Small intestine (tissue), 7 donors: ENCODE measurements at regions not wholly inside any gene's neighbourhood (a gene's known extent, or its start where the extent isn't known, plus 50 kb on each side); places are given as distances from the start of the nearest gene placed in this dataset.

Source experiments
- DNase-seq, 2 donors: peaks; one replicate each; pipeline versions ENCODE4 v3.0.0 to v3.0.0-alpha.2; 2013
- FAIRE-seq: peaks from 2 replicates; lab custom pipeline; 2012; peaks lifted over from hg19 to GRCh38; lab: Jason Lieb, UNC
- H3K27ac ChIP-seq, 3 donors: one replicate each; pipeline ENCODE4 v1.5.1; 2013; ENCODE audit warnings: low read length in 2 of 3, mild to moderate bottlenecking in 2 of 3, control low read depth in 1 of 3, inconsistent platforms in 1 of 3, low read depth in 1 of 3, moderate library complexity in 1 of 3
- H3K27me3 ChIP-seq, 3 donors: one replicate each; pipeline ENCODE4 v1.6.1; 2013; ENCODE audit warnings: low read length in 3 of 3, inconsistent platforms in 1 of 3; ENCODE audit not compliant: control insufficient read depth in 3 of 3, insufficient read depth in 3 of 3
- H3K36me3 ChIP-seq, 3 donors: one replicate each; pipeline ENCODE4 v1.6.1; 2013; ENCODE audit warnings: low read length in 3 of 3, inconsistent platforms in 1 of 3, low read depth in 1 of 3, mild to moderate bottlenecking in 1 of 3, moderate library complexity in 1 of 3; ENCODE audit not compliant: control insufficient read depth in 3 of 3, insufficient read depth in 2 of 3
- H3K4me1 ChIP-seq, 3 donors: one replicate each; pipeline ENCODE4 v1.6.1; 2013; ENCODE audit warnings: low read length in 2 of 3, inconsistent platforms in 1 of 3, low read depth in 1 of 3, mild to moderate bottlenecking in 1 of 3, moderate library complexity in 1 of 3; ENCODE audit not compliant: control insufficient read depth in 3 of 3, insufficient read depth in 2 of 3
- H3K4me3 ChIP-seq, 3 donors: one replicate each; pipeline ENCODE4 v1.5.1; 2013; ENCODE audit warnings: low read length in 3 of 3, control low read depth in 1 of 3, inconsistent platforms in 1 of 3, low read depth in 1 of 3, mild to moderate bottlenecking in 1 of 3, moderate library complexity in 1 of 3
- H3K9me3 ChIP-seq, 2 donors: one replicate each; pipeline ENCODE4 v1.6.1; 2013; ENCODE audit warnings: low read depth in 1 of 2, low read length in 1 of 2; ENCODE audit not compliant: control insufficient read depth in 2 of 2, insufficient read depth in 1 of 2
- WGBS, 3 donors: extraction: QIAGEN DNeasy Blood & Tissue Kit; methylation state at CpG; one replicate each; pipeline ENCODE4 v1.1.7; 2013; 5-methylcytosine and 5-hydroxymethylcytosine counted together
- donor health status: healthy with polysubstance abuse.
- donor health status: control.
- donor health status: control.
- donor health status: Bipolar disorder and iron deficiency.
- donor health status: healthy.

DNA sequence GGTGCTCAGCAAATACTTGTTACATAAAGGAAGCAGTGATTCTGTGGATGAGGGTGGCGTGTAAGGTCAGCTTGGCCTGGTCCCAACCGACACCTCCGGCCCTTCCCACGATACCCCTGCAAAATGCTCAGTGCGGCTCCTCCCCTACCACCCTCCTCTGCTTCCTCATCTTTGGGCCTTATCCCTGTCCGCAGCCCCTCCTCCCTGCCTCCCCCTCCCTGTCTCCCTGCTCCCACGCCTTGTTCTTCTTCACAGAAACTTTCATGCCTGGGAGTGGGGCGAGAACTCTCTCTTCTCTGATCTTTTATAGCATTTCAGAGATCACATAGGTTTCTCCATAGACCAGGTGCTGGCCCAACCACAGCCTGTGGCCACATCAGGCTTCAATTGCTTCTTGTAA, 75.0 kb upstream of the ATP2B2 start:
- FAIRE-seq (no peak), DNase-seq (no peak)

DNA sequence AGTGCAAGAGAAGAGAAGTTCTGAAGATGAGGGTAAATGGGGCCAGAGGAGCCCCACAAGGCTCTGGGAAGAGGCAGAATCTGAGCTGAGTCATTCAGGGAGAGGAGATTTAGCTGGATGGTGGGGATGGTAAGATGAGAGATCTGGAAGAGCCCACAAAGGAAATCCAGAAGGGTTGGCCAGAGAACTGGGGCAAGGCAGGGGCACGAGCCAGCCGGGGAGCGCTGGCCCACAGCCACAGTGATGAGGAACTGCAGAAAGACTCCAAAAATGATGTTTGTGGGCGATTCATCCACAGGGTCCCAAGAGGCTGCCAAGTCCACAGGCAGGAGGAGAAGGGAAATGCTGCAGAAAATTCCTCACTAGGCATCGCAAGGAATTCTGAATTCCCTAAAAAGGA, 75.9 kb upstream of the ATP2B2 start:
- Histone ChIP-seq H3K27me3 (peaks cover 0 to 3% (median 3%) of the 10 kb centered on the region in 3 donors), H3K27ac (no peak overlapping the region), H3K4me1 (no peaks in the 10 kb centered on the region), H3K4me3 (no peak overlapping the region), H3K9me3 (no peaks in the 10 kb centered on the region), H3K36me3 (no peaks in the 10 kb centered on the region)
- 68 to 73% (median 70%) methylated on average over 5 of the region's 5 CpGs for WGBS, 3 donors
- FAIRE-seq: no peak
- DNase-seq: no peak

More for the DNA sequence above, 75.0 kb upstream of the ATP2B2 start:
- Histone ChIP-seq H3K36me3 (no peaks in the 10 kb centered on the region), H3K4me1 (no peaks in the 10 kb centered on the region), H3K27ac (no peak overlapping the region), H3K9me3 (no peaks in the 10 kb centered on the region), H3K4me3 (no peak overlapping the region), H3K27me3 (peaks cover 0 to 3% (median 3%) of the 10 kb centered on the region in 3 donors)
- WGBS, 3 donors: 68 to 74% (median 70%) methylated on average over 8 of the region's 8 CpGs

DNA sequence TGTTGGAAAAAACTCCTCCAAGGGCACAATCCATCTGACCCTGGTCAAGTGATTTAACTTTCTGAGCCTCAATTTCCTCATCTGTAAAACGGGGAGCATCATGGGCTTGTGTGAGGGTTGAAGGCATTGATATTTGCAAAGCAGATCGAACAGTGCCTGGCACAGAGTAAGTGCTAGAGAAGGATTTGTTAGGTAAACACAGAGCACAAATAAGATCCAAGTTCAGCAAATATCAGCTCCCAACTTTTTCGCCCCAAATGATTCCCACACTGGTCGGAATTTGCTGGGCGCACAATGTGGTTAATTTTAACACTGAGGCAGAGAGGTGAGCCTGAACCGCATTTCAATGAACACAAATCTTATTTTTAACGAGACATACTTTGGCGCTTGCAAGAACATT, 76.3 kb upstream of the ATP2B2 start:
- FAIRE-seq: no peak
- no peaks in the 10 kb centered on the region for H3K4me1 ChIP-seq
- no peaks in the 10 kb centered on the region for H3K9me3 ChIP-seq
- H3K36me3 ChIP-seq: no peaks in the 10 kb centered on the region
- no peak overlapping the region for H3K4me3 ChIP-seq
- peaks cover 0 to 3% (median 3%) of the 10 kb centered on the region in 3 donors for H3K27me3 ChIP-seq
- WGBS, 3 donors: 67 to 73% (median 69%) methylated on average over 8 of the region's 8 CpGs
- no peak for DNase-seq
- H3K27ac ChIP-seq: no peak overlapping the region

DNA sequence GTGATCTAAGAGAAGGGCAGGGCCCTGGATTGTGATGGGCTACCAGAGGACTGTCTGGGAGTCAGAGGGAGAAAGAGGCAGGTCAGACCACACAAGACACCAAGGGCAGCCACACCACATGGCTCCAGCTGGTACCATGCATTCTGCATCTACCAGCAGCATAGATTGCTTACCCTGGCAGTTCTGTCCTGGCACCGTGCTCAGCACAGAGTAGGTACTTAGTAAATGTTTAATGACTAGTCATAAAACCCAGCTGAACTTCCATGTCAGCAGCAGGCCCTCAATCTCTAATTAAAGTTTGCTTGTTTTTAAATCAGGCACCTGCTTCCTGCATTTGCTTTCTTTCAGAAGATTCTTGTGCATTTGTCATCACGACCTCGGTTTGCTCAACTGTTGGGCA, 77.3 kb upstream of the ATP2B2 start:
- Histone ChIP-seq H3K27me3 (peaks cover 0 to 3% (median 3%) of the 10 kb centered on the region in 3 donors), H3K4me1 (no peaks in the 10 kb centered on the region), H3K36me3 (no peaks in the 10 kb centered on the region), H3K4me3 (no peak overlapping the region), H3K9me3 (no peaks in the 10 kb centered on the region), H3K27ac (no peak overlapping the region)
- WGBS, 3 donors: 23 to 64% (median 28%) methylated on average over 3 of the region's 3 CpGs
- no peak for DNase-seq
- FAIRE-seq: no peak

DNA sequence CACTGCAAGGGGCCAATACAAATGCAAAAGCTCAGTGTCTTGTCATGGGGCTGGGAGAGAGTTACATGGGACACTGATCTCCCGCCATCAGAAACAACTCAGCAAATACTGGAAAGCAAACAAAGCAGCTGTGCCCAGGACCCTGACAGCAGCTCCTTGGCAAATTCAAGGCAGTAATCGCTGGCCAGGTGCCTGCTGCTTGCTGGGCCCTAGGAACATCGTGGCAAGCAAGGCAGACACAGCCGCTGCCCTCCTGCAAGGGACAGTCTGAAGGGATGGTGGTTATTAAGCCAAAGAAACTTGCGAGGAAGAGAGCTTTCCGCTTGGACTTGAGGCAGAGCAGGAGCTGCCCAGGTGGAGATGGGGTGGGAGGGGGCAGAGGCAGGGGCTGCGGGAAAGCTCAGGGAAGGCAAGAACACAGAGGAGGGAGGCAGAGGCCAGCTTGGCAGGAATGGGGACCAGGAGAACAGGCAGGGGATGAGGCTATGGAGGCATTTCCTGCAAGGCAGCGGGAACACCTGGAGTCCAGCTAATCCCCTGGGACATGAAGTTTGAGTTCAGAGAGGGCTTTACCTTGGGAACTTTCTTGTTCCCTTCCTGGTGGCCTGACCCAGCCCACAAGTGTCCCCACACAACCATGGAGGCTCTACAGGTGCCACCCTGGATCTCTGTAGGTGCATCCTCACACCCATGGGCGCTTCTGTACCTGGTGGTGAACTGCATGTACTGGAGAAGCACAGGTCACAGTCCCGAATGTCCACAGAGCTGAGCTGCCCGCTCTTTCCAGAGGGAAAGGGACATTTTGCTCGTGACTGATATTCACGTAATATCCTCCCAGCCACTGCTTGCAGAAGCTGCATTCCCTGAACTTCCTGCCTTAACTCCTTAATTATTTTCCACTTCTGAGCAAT, 78.7 kb upstream of the ATP2B2 start:
- peaks cover 0 to 3% (median 3%) of the 10 kb centered on the region in 3 donors for H3K27me3 ChIP-seq
- DNase-seq (no peak), FAIRE-seq (no peak)
- no peak overlapping the region for H3K4me3 ChIP-seq
- H3K9me3 ChIP-seq: no peaks in the 10 kb centered on the region
- no peaks in the 10 kb centered on the region for H3K36me3 ChIP-seq
- no peaks in the 10 kb centered on the region for H3K4me1 ChIP-seq
- no peak overlapping the region for H3K27ac ChIP-seq
- 59 to 65% (median 60%) methylated on average over 13 of the region's 13 CpGs for WGBS, 3 donors

DNA sequence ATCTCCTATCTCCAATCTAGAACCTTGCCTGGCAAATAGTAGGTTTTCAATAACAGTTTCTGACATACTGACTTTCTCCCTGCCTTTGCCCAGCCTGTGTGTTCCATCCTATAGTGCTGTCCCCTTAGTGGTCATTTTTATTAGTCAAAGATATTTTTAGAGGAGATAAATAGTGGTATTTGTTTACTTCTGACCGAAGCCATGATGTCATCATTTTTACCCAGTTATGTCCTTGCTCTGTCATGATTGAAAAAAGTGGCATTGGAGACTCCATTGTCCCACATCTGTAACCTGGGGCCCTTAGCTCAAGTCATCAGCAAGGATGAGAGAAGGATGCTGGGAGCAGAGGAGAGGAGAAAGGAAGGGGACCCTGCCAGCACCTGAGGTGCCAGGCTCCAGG, 80.6 kb upstream of the ATP2B2 start:
- no peak for FAIRE-seq
- H3K36me3 ChIP-seq: no peaks in the 10 kb centered on the region
- no peak overlapping the region for H3K27ac ChIP-seq
- H3K4me1 ChIP-seq: no peaks in the 10 kb centered on the region
- WGBS, 3 donors: 34 to 48% (median 46%) methylated on average over 1 of the region's 1 CpG
- peaks cover 0 to 3% (median 3%) of the 10 kb centered on the region in 3 donors for H3K27me3 ChIP-seq
- H3K4me3 ChIP-seq: no peak overlapping the region
- H3K9me3 ChIP-seq: no peaks in the 10 kb centered on the region
- no peak for DNase-seq

DNA sequence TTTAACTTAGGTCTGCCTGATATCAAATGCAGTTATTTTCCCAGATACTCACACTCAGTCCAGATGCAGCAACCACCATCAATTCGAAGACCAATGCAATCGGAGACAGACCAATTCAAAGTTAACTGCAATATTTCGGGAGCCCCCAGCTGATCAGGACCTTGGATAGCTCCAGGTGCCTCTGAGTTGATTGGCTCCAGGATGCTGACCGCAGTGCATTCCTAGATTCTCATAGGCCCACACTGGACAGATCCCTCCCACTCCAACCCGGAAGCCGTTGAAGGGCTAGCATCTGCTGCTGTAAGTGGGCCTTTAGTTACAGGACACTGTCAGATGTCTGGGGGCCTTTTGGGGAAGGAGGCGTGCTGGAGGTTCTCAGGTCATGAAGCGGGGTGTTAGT, 89.5 kb upstream of the ATP2B2 start:
- Histone ChIP-seq H3K27ac (no peak overlapping the region), H3K4me1 (no peaks in the 10 kb centered on the region), H3K36me3 (no peaks in the 10 kb centered on the region), H3K27me3 (no peaks in the 10 kb centered on the region), H3K4me3 (no peak overlapping the region), H3K9me3 (no peaks in the 10 kb centered on the region)
- DNase-seq (peak; percentile 25 to 54), FAIRE-seq (no peak)
- 15 to 30% (median 28%) methylated on average over 8 of the region's 8 CpGs for WGBS, 3 donors

DNA sequence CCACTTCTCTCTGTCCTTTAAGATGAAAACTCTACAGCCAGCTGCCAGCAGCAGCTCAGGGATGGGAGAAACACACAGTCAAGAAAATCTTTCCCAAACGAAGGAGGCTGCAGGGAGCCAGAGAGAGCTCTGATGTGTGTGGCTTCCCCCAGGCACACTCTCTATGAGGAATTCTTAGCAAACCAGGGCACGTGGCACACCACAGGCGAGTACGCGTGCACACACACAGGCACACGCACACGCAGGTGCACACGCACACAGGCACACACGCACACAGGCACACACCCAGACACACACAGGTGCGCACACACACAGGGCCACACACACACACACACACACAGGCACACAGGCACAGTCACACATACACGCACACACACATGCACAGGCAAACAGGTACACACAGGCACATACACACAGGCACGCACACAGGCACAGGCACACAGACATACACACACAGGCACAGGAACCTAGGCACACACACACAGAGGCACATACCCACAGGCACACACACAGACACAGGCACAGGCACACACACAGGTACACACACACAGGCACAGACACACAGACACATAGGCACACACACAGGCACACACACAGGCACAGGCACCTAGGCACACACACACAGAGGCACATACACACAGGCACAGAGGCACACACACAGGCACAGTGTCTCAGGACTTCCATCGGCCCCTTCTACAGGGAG, 91.5 kb upstream of the ATP2B2 start:
- no peaks in the 10 kb centered on the region for H3K9me3 ChIP-seq
- H3K4me3 ChIP-seq: no peak overlapping the region
- no peaks in the 10 kb centered on the region for H3K27me3 ChIP-seq
- WGBS, 3 donors: 83 to 85% (median 83%) methylated on average over 13 of the region's 13 CpGs
- no peaks in the 10 kb centered on the region for H3K4me1 ChIP-seq
- DNase-seq (no peak), FAIRE-seq (no peak)
- no peaks in the 10 kb centered on the region for H3K36me3 ChIP-seq
- H3K27ac ChIP-seq: no peak overlapping the region
